Esophagus muscularis mucosa (tissue), 4 donors: ENCODE measurements at regions not wholly inside any gene's neighbourhood (a gene's known extent, or its start where the extent isn't known, plus 50 kb on each side); places are given as distances from the start of the nearest gene placed in this dataset.

Source experiments
- EP300 ChIP-seq: sonication (generic); formaldehyde crosslinking; IDR thresholded peaks from one replicate; pipeline ENCODE4 v1.6.1; 2017; ENCODE audit warnings: antibody characterized with exemption
- POLR2A ChIP-seq: fragments of 450-650 bp; IDR thresholded peaks from one replicate; pipeline ENCODE4 v1.6.1; 2017; ENCODE audit warnings: antibody characterized with exemption, moderate library complexity, mild to moderate bottlenecking, low read depth
- TF ChIP-seq, protein P1 (sequence below), 3 experiments: fragments of 200-600 bp in 2 of 3; fragments of 450-650 bp in 1 of 3; sonication (generic) in 2 of 3; IDR thresholded peaks; one replicate each; pipeline ENCODE4 v1.5.1; 2017 to 2019; ENCODE audit warnings: antibody characterized with exemption in 3 of 3, mild to moderate bottlenecking in 2 of 3, moderate library complexity in 1 of 3

- TF ChIP-seq POLR2A (no peak), EP300 (no peak)
- TF ChIP-seq, protein P1, sequence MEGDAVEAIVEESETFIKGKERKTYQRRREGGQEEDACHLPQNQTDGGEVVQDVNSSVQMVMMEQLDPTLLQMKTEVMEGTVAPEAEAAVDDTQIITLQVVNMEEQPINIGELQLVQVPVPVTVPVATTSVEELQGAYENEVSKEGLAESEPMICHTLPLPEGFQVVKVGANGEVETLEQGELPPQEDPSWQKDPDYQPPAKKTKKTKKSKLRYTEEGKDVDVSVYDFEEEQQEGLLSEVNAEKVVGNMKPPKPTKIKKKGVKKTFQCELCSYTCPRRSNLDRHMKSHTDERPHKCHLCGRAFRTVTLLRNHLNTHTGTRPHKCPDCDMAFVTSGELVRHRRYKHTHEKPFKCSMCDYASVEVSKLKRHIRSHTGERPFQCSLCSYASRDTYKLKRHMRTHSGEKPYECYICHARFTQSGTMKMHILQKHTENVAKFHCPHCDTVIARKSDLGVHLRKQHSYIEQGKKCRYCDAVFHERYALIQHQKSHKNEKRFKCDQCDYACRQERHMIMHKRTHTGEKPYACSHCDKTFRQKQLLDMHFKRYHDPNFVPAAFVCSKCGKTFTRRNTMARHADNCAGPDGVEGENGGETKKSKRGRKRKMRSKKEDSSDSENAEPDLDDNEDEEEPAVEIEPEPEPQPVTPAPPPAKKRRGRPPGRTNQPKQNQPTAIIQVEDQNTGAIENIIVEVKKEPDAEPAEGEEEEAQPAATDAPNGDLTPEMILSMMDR (IDR thresholded peaks at IDR 0.05) = no peak
These were observed 138.7 kb upstream of the PZP start for GRCh38 chr12:9346866-9347327.
